Astrocyte of the spinal cord (primary cell): ENCODE measurements at regions not wholly inside any gene's neighbourhood (a gene's known extent, or its start where the extent isn't known, plus 50 kb on each side); places are given as distances from the start of the nearest gene placed in this dataset.

Experiments
- DNase-seq: peaks from one replicate; pipeline ENCODE4 v3.0.0; 2011; ENCODE audit warnings: low read depth, low spot score
- H3K4me3 ChIP-seq: 2 replicates; pipeline ENCODE4 v1.5.1; 2011; ENCODE audit warnings: low read depth, mild to moderate bottlenecking, low read length, moderate library complexity
- in situ Hi-C: cut with HindIII; loops from 2 replicates; pipeline ENCODE4 v1.10.0; 2017; ENCODE audit warnings: low sequenced_read_pairs
- TF ChIP-seq, protein P1 (sequence below): IDR thresholded peaks from 2 replicates; pipeline ENCODE4 v1.5.1; 2012; ENCODE audit warnings: low read depth, mild to moderate bottlenecking, low read length, inconsistent platforms

DNA sequence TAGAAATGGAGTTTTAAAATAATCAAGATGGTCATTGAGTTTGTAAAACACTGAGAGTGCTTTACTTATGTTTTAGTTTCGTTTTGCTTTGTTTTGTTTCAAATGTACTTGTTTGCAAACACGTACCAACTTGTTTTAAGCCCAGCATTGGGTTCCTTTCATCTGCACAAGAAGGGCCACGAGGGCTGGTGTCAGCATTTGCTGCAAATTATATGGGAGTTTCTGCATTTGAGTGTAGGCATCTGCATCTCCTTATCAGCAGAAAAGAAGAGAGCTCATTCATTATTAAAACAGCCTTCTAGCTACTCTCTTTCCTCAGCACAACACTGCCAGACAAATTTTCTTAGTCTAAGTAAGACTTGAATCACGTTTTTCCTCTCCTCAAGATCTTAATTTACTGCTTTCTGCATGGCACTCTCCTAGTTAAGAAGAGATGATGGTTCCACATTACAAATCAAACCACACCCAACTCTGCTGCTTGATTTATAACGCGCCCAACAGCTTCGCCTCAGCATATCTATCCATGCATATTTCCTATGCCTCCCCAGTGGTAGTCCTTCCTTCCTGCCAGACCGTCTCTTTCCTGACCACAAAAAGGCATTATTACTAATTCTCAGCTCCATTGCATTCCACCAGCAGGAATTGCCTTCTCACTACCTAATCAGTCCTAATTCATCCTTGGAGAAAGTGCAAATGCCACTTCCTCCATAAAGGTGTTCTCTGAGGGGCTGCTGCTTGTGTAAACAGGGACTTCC, 95.2 kb upstream of the CAST start:
- peak; percentile 67 for DNase-seq
- in situ Hi-C loops = no loop called here
- TF ChIP-seq, protein P1, sequence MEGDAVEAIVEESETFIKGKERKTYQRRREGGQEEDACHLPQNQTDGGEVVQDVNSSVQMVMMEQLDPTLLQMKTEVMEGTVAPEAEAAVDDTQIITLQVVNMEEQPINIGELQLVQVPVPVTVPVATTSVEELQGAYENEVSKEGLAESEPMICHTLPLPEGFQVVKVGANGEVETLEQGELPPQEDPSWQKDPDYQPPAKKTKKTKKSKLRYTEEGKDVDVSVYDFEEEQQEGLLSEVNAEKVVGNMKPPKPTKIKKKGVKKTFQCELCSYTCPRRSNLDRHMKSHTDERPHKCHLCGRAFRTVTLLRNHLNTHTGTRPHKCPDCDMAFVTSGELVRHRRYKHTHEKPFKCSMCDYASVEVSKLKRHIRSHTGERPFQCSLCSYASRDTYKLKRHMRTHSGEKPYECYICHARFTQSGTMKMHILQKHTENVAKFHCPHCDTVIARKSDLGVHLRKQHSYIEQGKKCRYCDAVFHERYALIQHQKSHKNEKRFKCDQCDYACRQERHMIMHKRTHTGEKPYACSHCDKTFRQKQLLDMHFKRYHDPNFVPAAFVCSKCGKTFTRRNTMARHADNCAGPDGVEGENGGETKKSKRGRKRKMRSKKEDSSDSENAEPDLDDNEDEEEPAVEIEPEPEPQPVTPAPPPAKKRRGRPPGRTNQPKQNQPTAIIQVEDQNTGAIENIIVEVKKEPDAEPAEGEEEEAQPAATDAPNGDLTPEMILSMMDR = no peak
- no peak overlapping the region for H3K4me3 ChIP-seq

DNA sequence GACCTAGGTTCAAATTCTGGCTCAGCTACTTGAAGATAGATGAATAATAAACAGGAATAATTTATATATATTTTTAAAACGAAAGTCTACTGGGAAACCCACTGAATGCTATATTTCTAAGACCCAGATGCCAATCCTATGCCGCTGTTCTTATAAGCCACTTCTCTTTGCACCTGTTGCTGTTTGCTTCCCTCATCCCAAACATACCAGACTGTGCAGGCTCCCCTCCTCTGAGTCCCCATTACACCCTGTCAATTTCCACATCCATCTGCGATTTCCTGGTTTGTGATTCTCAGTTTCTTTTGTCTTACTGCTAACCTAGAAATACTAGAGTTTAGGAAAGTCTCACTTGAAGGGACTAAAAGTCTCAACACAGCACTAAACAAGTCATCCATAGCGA, 92.8 kb upstream of the CAST start:
- no peak overlapping the region for H3K4me3 ChIP-seq
- TF ChIP-seq, protein P1 = no peak
- no peak for DNase-seq
- in situ Hi-C loops = no loop called here

DNA sequence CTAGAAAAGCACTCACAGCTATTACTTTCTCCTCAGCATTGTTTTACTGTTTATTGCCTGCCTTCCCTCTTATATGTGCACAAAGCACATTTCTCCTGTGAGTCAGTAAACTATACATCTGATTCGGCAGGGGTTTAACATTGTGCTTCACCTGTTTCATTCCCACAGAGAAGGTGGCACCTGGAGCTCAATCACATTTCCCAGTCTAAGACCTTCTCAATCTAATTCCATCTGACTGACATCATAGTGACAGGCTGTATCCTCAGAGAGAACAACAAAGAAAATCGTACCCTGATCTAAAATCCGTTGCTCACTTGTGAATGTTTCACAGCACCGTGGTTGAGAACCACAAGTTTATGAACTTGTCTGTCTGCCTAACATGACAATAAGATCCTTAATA, 92.4 kb upstream of the CAST start:
- H3K4me3 ChIP-seq = no peak overlapping the region
- no peak for DNase-seq
- TF ChIP-seq, protein P1 = no peak
- in situ Hi-C loops = no loop called here

DNA sequence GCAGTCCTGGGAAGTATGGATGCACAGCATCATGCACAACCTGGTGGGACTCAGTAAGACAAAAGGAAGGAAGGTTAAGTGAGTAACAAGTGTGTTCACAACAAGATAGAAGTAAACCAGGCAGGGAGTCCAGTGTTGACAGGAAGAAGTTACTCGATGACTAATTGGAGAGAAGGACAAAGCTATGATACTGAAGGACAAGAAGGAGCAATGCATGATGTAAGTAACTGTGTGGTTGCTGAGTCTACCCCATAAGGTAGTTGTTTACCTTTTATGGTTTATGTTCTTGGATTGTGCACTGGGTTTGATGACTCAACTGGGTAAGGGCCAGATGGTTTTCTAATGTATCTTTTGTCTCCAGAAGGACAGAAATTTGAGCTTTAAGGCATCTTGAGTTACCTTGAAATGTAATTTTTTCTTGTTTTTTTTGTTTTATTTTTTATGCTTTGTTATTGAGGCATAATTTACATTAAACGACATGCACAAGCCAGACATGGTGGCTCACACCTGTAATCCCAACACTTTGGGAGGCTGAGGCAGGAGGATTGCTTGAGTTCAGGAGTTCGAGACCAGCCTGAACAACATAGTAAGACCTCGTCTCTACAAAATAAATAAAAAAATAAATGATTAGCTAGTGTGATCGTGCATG, 89.2 kb upstream of the CAST start:
- in situ Hi-C loops = no loop called here
- DNase-seq = peak; percentile 97
- H3K4me3 ChIP-seq = no peak overlapping the region
- TF ChIP-seq, protein P1 = no peak

DNA sequence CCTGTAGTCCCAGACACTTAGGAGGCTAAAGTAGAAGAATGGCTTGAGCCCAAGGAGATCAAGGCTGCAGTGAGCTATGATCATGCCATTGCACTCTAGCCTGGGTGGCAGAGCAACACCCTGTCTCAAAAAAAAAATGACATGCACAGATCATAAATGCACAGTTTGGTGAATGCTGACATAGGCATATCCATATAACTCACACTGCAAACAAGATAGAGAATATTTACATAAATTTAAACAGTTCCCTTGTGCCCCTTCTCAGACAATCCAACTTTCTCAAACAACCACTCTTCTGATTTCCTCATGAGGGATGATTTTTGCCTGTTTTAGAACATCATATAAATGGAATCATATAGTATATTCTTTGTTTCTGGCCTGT, 88.7 kb upstream of the CAST start:
- in situ Hi-C loops = no loop called here
- no peak overlapping the region for H3K4me3 ChIP-seq
- TF ChIP-seq, protein P1 = no peak
- DNase-seq = no peak

DNA sequence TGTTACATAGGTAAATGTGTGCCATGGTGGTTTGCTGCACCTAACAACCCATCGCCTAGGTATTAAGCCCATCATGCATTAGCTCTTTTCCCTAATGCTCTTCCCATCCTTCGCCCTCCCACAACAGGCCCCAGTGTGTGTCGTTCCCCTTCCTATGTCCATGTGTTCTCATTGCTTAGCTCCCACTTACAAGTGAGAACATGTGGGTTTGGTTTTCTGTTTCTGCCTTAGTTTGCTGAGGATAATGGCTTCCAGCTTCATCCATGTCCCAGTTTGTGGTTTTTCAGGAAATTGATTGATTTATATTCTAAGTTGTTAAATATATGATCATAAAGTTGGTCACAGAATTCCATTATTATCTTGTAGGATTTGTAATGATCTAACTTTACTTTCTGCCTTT, 85.3 kb upstream of the CAST start:
- H3K4me3 ChIP-seq = no peak overlapping the region
- no peak for DNase-seq
- in situ Hi-C loops = no loop called here
- TF ChIP-seq, protein P1 = no peak
